Smooth muscle cell (in vitro differentiated cells): ENCODE measurements at regions not wholly inside any gene's neighbourhood (a gene's known extent, or its start where the extent isn't known, plus 50 kb on each side); places are given as distances from the start of the nearest gene placed in this dataset.

Source experiments
- DNase-seq: peaks from one replicate; lab custom pipeline; 2025; ENCODE audit not compliant: unreplicated experiment; lab: John Stamatoyannopoulos, UW
- H2AFZ ChIP-seq: fragments of 200-600 bp; sonication (generic); 2 replicates; pipeline ENCODE4 v1.6.0; 2016; ENCODE audit warnings: antibody characterized with exemption, low read depth, mild to moderate bottlenecking
- H3F3A ChIP-seq: fragments of 200-600 bp; sonication (generic); 2 replicates; pipeline ENCODE4 v1.6.0; 2017; ENCODE audit warnings: antibody characterized with exemption, low read depth
- H3K27ac ChIP-seq: fragments of 200-600 bp; sonication (generic); 2 replicates; pipeline ENCODE4 v1.5.1; 2016; ENCODE audit warnings: low read depth, mild to moderate bottlenecking
- H3K27me3 ChIP-seq: fragments of 200-600 bp; sonication (generic); 2 replicates; pipeline ENCODE4 v1.6.1; 2016; ENCODE audit warnings: low read depth, mild to moderate bottlenecking
- H3K36me3 ChIP-seq: fragments of 200-600 bp; sonication (generic); 2 replicates; pipeline ENCODE4 v1.5.1; 2016; ENCODE audit warnings: low read depth
- H3K4me1 ChIP-seq: fragments of 200-600 bp; sonication (generic); 2 replicates; pipeline ENCODE4 v1.5.1; 2016; ENCODE audit warnings: low read depth
- H3K4me2 ChIP-seq: fragments of 200-600 bp; sonication (generic); 2 replicates; pipeline ENCODE4 v1.6.0; 2016; ENCODE audit warnings: mild to moderate bottlenecking
- H3K4me3 ChIP-seq: fragments of 200-600 bp; sonication (generic); 2 replicates; pipeline ENCODE4 v1.5.1; 2016; ENCODE audit warnings: mild to moderate bottlenecking
- H3K79me2 ChIP-seq: fragments of 200-600 bp; sonication (generic); 2 replicates; pipeline ENCODE4 v1.6.0; 2016; ENCODE audit warnings: low read depth, mild to moderate bottlenecking
- H3K9ac ChIP-seq: fragments of 200-600 bp; sonication (generic); 2 replicates; pipeline ENCODE4 v1.6.0; 2016; ENCODE audit warnings: low read depth
- H3K9me3 ChIP-seq: fragments of 200-600 bp; sonication (generic); replicated peaks from 2 replicates; pipeline ENCODE4 v1.5.1; 2016; ENCODE audit warnings: low read depth
- H4K20me1 ChIP-seq: fragments of 200-600 bp; sonication (generic); 2 replicates; pipeline ENCODE4 v1.6.0; 2016; ENCODE audit warnings: low read depth
- WGBS: methylation state at CpG from one replicate; pipeline ENCODE4 v1.1.7; 2016; ENCODE audit warnings: low lambda C conversion rate; 5-methylcytosine and 5-hydroxymethylcytosine counted together
- TF ChIP-seq, protein P1 (sequence below): fragments of 200-600 bp; sonication (generic); IDR thresholded peaks from 2 replicates; pipeline ENCODE4 v1.5.1; 2017; ENCODE audit warnings: borderline replicate concordance, mild to moderate bottlenecking, antibody characterized with exemption; ENCODE audit not compliant: insufficient read depth, poor library complexity, severe bottlenecking

DNA sequence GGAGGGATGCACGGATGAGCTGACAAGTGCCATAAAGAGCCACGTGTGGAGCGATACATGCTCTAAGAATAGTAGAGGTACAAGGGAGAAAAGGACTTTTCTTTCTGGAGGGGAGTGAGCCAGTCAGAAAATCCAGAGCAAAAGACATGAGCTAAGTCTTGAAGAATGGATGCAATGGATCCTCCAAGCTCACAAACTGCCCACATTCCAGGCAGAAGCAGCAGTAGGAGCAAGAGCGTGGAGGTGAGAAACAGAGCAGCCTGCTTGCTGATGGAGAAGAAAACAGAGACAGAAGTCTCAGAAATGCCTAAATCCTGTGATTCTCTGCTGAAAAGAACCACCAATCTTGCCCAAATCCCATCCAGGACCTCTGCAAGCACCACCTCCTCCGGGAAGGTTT, 78.2 kb upstream of the RALGPS2 start:
- TF ChIP-seq, protein P1, sequence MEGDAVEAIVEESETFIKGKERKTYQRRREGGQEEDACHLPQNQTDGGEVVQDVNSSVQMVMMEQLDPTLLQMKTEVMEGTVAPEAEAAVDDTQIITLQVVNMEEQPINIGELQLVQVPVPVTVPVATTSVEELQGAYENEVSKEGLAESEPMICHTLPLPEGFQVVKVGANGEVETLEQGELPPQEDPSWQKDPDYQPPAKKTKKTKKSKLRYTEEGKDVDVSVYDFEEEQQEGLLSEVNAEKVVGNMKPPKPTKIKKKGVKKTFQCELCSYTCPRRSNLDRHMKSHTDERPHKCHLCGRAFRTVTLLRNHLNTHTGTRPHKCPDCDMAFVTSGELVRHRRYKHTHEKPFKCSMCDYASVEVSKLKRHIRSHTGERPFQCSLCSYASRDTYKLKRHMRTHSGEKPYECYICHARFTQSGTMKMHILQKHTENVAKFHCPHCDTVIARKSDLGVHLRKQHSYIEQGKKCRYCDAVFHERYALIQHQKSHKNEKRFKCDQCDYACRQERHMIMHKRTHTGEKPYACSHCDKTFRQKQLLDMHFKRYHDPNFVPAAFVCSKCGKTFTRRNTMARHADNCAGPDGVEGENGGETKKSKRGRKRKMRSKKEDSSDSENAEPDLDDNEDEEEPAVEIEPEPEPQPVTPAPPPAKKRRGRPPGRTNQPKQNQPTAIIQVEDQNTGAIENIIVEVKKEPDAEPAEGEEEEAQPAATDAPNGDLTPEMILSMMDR: no peak
- H2AFZ ChIP-seq: no peak overlapping the region
- H3K27me3 ChIP-seq: no peaks in the 10 kb centered on the region
- H3K36me3 ChIP-seq: no peaks in the 10 kb centered on the region
- H3K9me3 ChIP-seq: no peaks in the 10 kb centered on the region
- WGBS: 85% methylated on average over 5 of the region's 5 CpGs
- H3K4me2 ChIP-seq: no peak overlapping the region
- H3K4me3 ChIP-seq: no peak overlapping the region
- no peaks in the 10 kb centered on the region for H4K20me1 ChIP-seq
- peaks cover 6% of the 10 kb centered on the region for H3F3A ChIP-seq
- no peak overlapping the region for H3K27ac ChIP-seq
- no peak for DNase-seq
- H3K9ac ChIP-seq: no peak overlapping the region
- no peaks in the 10 kb centered on the region for H3K79me2 ChIP-seq
- H3K4me1 ChIP-seq: peaks cover 25% of the 10 kb centered on the region

DNA sequence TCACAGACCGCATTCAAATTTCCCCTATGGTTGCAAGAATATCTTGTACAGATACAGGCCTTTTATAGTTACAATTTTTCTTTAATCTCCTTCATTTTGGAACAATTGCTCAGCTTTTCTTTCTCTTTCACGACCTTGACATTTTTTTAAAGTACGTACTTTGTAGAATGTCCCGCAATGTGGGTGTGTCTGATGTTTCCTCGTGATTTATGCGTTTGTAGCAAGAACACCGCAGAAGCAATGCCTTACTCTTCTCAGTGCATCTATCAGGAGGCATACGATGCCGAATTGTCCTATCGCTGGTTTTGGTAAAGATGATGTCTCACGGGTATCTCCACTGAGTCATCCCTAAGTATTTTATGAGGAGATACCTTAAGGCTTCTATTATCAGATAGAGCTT, 76.9 kb upstream of the RALGPS2 start:
- Histone ChIP-seq H3K27me3 (no peaks in the 10 kb centered on the region), H2AFZ (no peak overlapping the region), H4K20me1 (no peaks in the 10 kb centered on the region), H3K36me3 (no peaks in the 10 kb centered on the region), H3K9ac (no peak overlapping the region), H3K4me1 (peaks cover 25% of the 10 kb centered on the region), H3K4me2 (no peak overlapping the region), H3F3A (peaks cover 10% of the 10 kb centered on the region), H3K9me3 (no peaks in the 10 kb centered on the region), H3K4me3 (no peak overlapping the region), H3K79me2 (no peaks in the 10 kb centered on the region), H3K27ac (no peak overlapping the region)
- WGBS: 92% methylated on average over 11 of the region's 11 CpGs
- no peak for DNase-seq
- TF ChIP-seq, protein P1: no peak

DNA sequence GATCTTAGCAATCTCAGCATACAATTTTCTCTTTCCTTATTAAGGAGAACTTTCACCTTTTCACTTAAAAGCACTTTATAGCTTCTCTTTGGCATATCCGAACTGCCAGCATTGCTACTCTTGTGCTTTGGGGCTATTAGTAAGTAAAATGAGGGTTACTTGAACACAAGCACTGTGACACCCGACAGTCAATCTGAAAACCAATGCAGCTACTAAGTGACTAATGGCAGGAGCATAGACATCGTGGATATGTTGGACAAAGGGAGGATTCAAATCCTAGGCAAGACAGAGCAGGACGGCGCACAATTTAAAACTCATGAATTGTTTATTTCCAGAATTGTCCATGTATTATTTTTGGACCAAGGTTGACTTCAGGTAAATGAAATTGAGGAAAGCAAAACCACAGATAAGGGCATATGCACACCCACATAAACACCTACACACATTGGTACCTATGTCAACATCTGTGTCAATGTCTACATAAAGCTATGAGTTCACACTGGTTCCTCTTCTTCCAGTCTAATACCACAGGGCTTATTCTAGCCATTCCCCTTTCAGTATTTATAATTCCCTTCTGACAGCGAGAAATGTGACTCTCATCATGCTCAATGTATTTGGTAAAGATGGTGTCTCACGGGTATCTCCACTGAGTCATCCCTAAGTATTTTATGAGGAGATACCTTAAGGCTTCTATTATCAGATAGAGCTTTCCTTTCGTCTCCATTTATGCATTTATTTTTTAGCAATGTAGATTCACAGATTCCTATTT, 75.3 kb upstream of the RALGPS2 start:
- Histone ChIP-seq H3K36me3 (no peaks in the 10 kb centered on the region), H3K4me1 (peaks cover 18% of the 10 kb centered on the region), H3K27me3 (no peaks in the 10 kb centered on the region), H2AFZ (no peak overlapping the region), H3K27ac (no peak overlapping the region), H3K9me3 (no peaks in the 10 kb centered on the region), H3K4me3 (no peak overlapping the region), H4K20me1 (no peaks in the 10 kb centered on the region), H3F3A (peaks cover 7% of the 10 kb centered on the region), H3K4me2 (no peak overlapping the region), H3K9ac (no peak overlapping the region), H3K79me2 (no peaks in the 10 kb centered on the region)
- TF ChIP-seq, protein P1: no peak
- DNase-seq: no peak
- 76% methylated on average over 8 of the region's 8 CpGs for WGBS
